HG02759 (cell line): ENCODE measurements at regions not wholly inside any gene's neighbourhood (a gene's known extent, or its start where the extent isn't known, plus 50 kb on each side); places are given as distances from the start of the nearest gene placed in this dataset.

ENCODE experiments used
- ATAC-seq: cut with Tn5 transposase; IDR thresholded peaks from one replicate; pipeline ENCODE4 v1.9.1; 2021; ENCODE audit warnings: mild to moderate bottlenecking, moderate library complexity; ENCODE audit not compliant: unreplicated experiment

DNA sequence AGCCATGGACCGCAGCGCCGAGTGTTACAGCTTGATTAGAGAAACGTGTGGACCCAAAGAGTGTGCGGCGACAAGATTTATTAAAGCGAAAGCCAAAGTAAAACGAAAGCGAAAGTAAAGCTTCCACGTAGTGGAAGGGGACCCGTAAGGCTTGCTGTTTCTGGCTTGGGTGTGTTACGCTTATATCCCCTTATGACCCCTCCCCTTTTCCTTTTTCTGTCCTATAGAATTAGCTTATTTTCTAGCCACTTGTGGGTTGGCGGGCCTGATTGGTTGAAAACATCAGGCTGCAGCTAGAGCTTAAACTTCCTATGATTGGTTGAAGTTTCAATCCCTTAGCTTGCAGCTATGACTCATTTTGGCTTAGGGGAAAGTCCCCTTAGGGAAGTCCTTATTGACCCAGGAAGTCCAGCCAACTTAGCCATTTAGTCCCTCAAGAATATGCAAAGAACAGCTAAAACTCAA, 969.7 kb downstream of the DCDC2C start:
- ATAC-seq, result no peak

DNA sequence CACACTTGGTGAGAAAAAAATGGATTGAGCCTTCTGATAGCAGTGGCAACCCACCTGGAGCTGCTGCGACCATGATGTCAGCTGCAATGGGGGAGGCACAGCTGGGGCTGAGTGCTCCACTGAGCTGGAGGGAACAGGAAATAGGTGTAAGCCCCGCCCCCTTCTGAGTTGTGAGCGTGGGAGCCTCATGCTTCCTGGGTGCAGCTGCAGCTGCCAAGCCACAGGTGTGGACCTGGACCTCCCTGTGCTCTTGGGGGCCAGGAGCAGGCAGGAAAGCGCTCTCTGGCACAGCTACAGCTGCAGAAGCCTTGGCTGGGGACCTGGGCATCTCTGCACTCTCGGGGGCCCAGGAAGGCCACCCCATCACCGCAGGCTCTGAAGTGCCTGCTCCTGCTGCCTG, 970.6 kb downstream of the DCDC2C start:
- ATAC-seq, result no peak

DNA sequence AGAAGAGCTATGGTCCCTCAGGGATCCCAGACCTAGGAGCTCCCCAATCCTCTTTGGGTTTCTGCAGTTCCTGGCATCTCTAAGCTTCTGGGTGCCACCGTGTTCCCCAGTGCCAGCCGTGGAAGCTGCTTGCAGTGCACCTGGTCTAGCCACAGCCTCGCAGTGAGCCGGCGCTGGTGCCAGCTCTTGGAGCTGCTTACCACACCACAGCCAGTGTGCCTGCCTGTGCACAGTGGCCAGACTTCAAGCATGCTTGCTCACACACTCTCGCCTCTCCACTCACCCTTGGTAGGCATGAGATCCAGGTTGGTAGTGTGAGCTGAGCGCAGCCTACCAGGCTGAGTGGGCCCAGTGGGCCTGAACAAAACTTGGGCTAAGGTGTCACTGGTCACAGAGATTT, 971.9 kb downstream of the DCDC2C start:
- no peak for ATAC-seq

DNA sequence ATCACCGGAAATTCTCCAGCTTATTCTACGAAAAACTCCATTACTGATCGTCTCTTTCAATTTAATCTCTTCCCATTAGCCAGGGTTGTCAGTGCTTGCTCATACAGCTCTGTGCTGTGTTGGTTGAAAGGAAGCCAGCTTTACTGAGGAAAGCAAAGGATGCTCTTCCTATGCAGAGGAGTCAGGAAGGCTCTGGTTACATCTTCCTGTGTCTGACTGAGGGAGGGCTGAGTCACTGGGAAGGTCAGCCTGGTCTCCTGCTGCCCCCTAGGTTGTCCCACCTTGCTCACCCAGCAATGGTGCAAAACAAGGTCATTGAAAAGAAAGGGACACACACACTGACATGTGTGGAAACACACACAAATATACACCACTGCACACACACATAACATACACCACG, 975.6 kb downstream of the DCDC2C start:
- no peak for ATAC-seq

DNA sequence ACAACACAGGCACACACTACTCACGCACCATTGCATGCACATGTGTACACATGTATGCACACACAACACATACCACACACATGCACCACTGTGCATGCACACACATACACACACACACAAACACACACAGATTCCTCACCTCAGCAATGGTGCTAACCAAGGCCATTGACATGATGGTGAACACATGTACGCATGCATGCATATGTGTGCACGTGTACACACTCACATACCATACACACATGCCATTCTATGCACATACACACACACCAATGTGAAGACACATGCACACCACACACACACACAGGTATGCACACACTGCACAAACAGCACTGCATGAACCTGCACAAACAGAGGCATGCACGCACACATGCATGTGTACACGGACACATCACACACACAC, 976.0 kb downstream of the DCDC2C start:
- no peak for ATAC-seq

DNA sequence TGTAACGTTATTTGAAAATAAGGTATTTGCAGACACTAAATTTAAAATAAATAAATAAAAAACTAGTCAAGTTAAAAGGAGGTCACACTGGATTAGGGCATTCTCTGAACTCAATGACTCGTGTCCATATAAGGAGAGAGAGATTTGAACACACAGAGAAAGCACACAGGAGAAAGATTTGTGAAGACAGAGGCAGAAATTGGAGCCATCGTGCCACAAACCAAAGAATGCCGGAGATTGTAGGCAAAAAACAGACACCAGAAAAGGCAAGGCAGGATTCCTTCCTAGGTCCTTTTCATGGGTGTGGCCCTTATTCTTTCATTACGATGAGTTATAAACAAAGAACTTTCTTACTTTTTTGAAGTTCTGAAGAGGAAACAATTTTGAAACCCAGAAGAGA, 981.5 kb downstream of the DCDC2C start:
- ATAC-seq, result no peak

DNA sequence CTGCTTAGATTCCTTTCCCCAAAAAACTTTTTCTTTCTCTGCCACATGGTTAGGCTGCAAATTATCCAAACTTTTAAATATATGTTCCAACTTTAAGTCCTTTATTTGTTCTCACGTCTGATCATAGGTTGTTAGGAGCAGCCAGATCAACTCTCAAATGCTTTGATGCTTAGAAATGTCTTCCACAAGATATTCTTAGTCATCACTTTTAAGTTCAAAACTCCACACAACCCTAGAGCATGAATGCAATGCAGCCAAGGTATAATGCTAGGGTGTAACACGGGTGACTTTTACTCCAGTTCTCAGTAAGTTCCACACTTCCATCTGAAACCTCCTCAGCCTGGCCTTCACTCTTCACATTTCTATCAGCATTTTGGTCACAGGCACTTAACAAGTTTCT, 987.5 kb downstream of the DCDC2C start:
- ATAC-seq, result no peak

DNA sequence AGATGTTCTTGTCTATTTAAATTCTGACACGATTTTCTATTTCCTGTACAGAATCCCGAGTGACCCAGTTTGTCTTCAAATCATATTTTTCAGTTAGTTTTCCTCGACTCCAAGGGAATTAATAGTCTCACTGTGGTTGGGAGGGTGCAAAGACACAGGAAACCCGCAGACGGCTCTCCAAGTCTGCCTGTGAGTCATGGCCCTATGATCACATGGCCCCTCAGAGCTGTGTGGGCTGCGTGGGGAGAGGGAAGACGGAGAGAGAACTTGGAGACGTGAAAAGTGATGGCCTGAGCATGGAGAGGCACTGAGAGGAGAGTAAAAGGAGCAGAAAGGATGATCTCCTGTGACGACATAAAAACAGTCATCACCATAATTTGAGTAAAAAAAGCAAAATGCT, 989.9 kb downstream of the DCDC2C start:
- ATAC-seq, result no peak

DNA sequence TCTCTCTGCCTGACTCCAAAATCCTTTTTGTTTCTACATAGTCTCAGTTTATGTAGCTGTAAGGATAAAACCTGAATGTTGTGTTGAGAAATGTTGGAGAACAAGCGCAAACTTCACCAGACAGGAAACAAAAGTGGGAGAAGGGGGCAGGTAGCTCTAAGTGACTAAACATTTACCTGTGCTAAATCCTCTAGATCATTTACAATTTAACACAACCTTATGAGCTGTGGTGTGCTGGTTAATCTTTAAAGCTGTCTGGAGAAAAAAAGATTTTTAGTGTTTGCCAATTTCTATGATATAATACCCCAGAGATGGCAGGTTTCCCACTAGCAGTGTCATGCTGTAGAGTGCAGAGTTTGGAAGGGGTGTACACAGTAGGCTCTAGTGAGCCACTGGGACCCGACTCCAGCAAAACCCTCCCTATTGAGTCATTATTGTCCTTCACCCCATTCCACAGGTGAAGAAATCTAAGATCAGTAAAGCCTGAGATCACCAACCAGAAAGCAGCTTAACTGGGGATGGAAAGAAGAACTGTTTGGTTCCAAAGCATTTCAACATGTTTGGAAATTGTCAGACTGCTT, 992.0 kb downstream of the DCDC2C start:
- no peak for ATAC-seq

DNA sequence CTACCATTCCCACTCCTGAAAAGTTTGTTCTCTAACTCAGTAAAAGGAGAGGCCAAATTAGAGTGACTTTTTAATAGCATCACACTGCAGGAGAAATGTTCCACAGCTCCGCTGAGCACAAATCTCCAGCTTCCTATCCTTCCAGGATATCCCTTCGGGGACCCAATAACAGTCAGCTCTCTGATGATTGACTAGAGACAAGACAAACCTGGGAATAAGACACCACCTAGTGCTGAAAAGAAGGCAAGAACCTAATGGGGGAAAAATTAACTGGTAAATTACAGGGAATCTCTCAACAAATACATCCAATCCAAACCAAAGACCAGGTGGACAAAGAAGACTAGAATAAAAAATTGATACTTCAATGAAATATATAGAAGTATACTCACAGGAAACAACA, 977.1 kb upstream of the SOX11 start:
- ATAC-seq, result no peak

DNA sequence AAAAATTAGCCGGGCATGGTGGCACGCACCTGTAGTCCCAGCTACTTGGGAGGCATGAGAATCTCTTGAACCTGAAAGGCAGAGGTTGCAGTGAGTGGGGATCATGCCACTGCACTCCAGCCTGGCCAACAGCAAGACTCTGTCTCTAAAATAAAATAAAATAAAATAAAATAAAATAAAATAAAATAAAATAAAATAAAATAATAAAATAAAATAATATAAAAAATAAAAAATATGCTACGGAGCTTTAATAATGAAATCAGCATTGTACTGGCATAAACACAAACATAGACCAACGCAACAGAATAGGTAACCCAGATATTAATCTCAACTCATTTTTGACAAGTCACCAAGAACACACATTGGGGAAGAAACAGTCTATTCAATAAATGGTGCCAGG, 973.4 kb upstream of the SOX11 start:
- no peak for ATAC-seq

DNA sequence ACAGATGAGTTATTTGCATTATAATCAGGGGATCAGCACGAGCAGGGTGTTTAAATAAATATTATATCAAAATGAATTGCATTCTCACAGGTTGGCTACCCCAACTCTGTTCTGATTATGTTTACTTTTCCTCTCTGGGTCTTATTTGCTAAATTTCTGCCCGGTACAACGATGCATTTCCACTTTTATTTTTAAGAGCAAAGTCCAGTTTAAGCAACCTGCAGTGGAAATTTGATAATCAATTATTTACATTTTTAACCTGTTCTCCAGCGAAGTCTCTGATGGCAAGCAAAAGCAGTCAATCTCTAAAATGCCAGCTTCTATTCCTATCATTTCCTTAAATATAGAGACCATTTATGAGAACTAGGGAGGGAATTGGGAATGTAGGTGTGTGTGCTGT, 966.6 kb upstream of the SOX11 start:
- no peak for ATAC-seq

DNA sequence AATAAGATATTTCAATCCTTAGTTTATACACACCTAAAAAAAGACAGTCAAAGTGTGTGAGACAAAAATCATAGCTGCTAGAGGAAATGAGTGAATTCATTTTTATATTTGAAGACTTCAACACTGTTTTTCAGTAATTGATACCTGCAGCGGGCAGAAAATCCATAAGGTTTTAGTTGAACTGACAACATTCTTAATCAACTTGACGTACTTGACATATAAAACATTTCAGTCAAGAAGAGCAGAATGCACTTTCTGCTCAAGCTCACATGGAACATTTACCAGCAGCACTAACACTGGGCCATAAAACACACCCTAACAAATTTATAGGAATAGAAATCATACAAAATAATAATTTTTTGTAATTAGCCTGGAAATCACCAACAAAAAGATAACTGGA, 959.6 kb upstream of the SOX11 start:
- no peak for ATAC-seq

DNA sequence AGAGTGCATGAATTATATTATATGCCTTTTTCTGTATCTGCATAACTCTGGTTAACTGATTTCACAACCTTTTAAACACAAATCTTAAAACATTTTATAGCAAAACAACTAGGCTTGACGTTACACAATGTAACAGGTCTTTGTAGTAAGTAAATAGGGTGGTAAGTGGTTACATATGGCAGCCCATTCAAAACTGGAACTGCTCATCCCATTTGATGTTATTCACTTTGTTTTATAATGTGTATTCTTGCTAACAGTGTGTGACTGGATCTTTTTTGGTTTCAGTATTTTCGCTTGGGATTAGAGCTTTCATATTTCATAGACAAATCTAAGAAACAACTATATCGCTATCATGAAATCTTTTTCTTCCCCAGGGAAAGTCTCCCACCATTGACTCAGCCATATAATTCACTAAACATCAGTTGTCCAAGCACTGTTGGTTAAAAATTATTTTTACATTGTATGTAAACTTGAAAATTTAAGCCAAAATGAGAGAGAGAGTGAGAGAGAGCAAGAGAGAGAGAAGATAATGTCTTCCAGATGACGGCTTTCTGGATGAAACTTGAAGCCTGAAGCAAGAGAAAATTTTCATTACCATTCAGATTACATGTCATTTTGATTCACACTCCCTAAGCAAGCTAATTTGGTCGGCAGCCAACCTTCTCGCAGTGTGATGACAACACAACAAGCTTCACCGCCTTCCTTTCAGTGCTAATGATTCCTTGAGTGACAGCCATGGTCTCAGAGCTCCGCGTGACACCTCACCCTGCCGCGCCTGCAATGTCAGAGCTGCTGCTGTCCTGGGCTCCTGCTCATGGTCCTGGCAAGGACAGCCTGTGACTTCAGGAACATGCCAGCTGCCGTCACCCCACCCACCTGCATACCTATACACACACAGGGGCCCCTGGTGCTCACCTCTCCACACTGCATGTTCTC, 946.9 kb upstream of the SOX11 start:
- no peak for ATAC-seq

DNA sequence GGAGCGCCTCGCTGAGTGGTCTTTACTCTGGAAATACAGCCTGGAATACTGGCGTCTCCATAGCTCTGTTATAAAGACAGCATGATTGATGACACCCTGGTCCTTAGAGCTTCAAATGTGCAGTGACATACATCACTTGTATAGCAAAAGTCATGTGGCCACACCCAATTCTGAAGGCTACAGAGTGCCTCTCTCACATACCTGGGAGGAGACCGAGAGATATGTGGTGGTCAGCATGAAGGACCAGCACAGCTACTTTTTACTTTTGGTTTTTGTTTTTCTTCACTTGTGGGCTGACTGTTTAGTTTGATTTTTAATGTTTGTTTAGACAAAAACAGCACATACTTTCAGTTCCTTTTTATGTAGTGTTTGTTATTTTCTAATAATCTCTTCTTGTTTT, 938.5 kb upstream of the SOX11 start:
- no peak for ATAC-seq

DNA sequence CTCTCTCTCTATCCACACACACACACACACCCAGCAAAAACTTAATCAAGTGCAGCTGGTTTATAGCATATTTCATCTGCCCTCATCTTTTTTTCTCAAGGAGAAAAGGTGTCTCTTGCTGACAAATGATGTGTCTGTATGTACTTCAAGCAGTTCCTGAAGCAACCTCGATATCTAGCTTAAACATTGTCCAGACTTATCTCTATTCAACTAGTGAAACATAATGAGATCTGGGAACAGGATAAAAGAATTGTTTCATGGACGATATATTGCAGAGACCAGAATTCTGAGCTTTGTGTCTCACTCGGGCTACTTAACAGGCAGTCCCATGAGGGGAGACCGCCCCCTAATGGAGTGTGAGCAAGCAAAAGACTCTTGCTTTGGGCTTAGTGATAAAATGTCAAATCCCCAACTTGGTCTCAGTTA, 929.2 kb upstream of the SOX11 start:
- no peak for ATAC-seq

DNA sequence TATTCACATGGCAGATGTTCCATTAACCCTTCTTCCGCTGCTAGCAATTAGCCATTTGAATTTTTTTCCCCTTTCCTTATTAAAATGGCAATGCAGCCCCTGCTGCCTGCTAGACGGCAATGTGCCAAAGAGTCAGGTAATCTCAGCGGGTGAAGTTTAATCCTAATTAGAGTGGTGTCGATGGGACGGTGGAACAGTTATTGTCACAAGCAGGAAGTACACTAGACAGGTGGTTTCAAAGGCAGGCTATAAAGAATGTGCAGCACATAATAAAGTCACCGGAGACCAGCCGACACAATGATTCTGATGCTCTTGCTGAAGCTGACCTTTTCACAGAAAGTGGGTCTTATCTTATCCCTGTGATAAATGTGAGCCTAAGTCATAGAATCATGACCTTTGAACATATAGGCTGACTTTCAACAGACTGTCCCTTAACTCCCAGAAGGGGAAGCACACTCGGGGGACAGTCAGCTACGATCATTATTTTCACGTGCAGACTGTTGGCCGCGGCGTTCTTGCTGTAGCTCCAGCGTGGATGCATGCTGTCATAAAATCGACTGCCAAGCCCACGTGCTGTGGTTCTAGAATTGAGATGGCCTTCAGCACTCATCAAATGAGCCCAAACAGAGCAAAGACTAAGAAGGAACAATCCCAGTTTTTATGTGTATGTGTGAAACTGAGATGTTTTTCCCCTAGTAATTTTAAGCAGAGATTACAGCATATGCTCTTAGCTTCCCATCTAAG, 926.2 kb upstream of the SOX11 start:
- no peak for ATAC-seq

DNA sequence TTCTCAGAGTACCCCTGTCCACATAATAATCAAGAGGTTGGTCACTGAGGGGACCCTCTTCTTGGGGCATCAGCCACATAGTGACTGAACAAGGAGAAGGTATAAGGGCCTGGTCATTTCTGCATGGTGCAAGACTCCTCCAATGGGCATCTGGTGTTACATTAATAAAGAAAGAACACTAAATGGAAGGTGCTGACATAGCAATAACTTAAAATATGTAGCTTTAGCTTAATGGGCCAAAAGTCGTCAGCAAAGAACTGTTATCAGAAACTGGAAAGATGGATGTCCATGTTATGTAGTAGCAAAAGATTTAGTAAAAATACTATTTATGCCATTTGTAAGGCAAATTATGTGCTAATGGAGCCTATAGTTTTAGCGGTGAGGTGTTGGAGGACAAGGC, 916.5 kb upstream of the SOX11 start:
- ATAC-seq, result no peak

DNA sequence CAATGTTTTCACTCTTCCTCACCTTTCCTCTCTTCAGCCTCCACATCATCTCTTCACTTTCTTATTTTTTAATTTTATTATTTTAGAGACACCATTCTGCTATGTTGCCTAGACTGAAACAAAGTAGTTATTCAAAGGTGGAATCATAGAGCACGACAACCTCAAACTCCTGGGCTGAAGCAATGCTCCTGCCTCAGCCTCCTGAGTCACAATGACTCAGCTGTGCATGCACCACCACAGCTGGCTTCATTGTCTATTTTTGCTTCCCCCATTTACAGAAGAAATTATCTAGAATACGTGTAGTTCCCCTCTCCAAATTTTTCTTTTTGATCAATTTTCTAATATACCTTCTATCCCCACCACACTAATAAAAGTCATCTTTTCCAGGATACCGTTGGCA, 911.5 kb upstream of the SOX11 start:
- no peak for ATAC-seq

DNA sequence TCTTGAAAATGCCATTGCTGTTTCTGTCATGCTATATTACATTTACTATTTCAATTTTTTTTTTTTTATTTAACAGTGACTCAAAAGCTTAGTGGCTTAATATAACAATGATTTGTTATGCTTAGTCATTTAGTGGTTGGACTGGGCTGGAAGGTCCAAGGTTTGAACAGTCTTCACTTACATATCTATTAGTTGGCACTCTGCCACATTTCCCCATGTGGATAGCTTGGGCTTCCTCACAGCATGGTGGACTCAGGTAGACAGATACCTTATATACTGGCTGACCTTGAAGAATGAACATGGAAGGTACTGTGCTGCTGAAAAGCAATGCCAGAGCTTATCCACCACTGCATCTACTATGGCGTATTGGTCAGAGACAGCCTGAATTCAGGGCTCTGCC, 909.5 kb upstream of the SOX11 start:
- no peak for ATAC-seq

DNA sequence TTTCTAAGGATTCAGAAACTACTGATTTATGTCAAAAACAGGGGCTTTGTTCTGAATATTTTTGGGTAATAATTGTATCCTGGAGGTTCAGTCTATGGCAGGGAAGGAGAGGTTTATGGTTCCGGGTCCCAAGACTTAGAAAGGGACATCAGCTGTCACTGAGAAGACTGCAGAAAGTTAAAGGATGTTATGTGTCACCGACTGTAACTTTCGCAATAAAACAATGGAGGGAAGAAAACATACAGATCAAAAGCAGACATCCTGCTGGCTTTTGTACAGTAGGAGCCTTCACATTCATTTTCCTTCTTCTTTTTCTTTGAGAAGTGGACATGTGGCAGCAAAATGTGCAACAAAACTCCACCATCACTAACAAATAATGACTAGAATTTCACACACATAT, 900.7 kb upstream of the SOX11 start:
- no peak for ATAC-seq

DNA sequence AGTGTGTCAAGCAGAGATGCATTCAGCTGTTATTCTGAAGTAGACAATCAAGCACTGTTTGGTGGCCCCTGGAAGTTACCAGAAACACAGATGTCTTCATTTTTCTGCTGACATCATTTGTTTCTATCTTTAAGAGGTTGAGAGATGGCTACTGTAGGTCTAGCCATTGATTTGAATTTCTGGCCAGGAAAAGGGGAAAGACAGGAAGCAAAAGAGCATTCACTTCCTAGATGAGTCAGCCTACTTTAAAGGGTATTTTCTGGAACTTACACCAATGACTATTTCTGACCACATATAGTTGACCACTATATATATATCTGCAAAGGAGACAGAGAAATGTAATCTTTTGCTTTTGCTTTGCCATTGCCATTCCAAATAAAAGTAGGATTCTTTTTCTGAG, 900.1 kb upstream of the SOX11 start:
- no peak for ATAC-seq
